Central memory CD4-positive, alpha-beta T cell (primary cell): ENCODE measurements at regions not wholly inside any gene's neighbourhood (a gene's known extent, or its start where the extent isn't known, plus 50 kb on each side); places are given as distances from the start of the nearest gene placed in this dataset.

ENCODE experiments used
- DNase-seq: peaks from one replicate; pipeline ENCODE4 v3.0.0; 2022

- no peak for DNase-seq
Measured at GRCh38 chr20:1710484-1710883, 52.9 kb upstream of the SIRPG start.

- DNase-seq: no peak
Measured at GRCh38 chr20:1707588-1708449, 50.2 kb upstream of the SIRPG start.
